ENCODE measurements at regions not wholly inside any gene's neighbourhood (a gene's known extent, or its start where the extent isn't known, plus 50 kb on each side); places are given as distances from the start of the nearest gene placed in this dataset.

DNA sequence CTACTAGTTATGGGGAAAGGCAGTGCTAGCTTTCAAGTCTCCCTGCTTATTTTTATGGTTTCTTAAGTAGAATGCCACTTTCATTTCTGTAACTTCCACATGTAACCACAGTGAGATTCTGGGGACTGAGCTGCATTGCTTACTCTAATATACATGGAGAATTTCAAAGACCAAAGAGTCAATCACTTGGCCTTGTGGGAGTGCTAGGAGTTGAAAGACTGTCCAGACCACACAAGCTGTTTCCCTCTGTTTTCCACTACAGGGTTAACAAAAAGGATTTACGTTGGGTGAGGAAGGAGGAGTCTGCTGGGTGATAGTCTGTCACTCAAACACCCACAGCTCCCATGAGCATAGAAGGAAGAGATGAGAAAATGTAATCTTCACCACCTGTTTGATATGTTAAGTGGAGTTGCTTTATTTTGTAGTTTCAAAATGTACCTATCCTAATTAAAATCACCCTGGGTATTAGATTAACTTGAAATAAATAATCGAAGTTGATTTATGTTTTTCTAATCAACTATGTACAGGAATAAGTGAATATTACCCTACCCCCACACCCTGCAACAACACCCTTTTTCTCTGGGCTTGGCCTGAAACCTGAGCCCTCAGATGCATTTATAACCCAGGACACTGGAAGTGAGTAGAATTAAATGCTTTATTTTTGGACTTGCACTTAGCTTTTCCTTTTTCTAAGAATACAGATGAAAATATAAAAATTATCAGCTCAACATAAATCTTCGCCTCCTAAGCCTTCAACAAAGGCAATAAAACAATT is 225.8 kb upstream of the SLC10A2 start:
- TF ChIP-seq POLR2AphosphoS5 (IDR thresholded peaks at IDR 0.05; ENCODE audit: low read depth, low read length) (no peak), POLR2A (IDR thresholded peaks at IDR 0.05; ENCODE audit: borderline replicate concordance, extremely low read depth, insufficient read depth, insufficient read length) (no peak), YY1 (IDR thresholded peaks at IDR 0.05; ENCODE audit: extremely low read depth, insufficient replicate concordance, low read depth, low read length) (no peak), EZH2phosphoT487 (IDR thresholded peaks at IDR 0.05; ENCODE audit: borderline replicate concordance) (no peak), ZNF274 (IDR thresholded peaks at IDR 0.05; ENCODE audit: low read depth, low read length) (no peak), RAD21 (IDR thresholded peaks at IDR 0.05; ENCODE audit: low read depth) (no peak), CBX3 (IDR thresholded peaks at IDR 0.05; ENCODE audit: low read depth) (no peak), CEBPB (IDR thresholded peaks at IDR 0.05; ENCODE audit: low read depth) (no peak), TCF7L2 (IDR thresholded peaks at IDR 0.05; ENCODE audit: borderline replicate concordance, extremely low read depth, insufficient read depth, insufficient read length) (no peak), EZH2 (IDR thresholded peaks at IDR 0.05) (no peak), JUND (IDR thresholded peaks at IDR 0.05) (no peak)
- TF ChIP-seq, protein P1, sequence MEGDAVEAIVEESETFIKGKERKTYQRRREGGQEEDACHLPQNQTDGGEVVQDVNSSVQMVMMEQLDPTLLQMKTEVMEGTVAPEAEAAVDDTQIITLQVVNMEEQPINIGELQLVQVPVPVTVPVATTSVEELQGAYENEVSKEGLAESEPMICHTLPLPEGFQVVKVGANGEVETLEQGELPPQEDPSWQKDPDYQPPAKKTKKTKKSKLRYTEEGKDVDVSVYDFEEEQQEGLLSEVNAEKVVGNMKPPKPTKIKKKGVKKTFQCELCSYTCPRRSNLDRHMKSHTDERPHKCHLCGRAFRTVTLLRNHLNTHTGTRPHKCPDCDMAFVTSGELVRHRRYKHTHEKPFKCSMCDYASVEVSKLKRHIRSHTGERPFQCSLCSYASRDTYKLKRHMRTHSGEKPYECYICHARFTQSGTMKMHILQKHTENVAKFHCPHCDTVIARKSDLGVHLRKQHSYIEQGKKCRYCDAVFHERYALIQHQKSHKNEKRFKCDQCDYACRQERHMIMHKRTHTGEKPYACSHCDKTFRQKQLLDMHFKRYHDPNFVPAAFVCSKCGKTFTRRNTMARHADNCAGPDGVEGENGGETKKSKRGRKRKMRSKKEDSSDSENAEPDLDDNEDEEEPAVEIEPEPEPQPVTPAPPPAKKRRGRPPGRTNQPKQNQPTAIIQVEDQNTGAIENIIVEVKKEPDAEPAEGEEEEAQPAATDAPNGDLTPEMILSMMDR (IDR thresholded peaks at IDR 0.05 in 2 of 3, conservative IDR thresholded peaks at IDR 0.05 in 1 of 3; ENCODE audit: borderline replicate concordance in 1 of 3, insufficient read depth in 1 of 3, low read depth in 2 of 3, low read length in 2 of 3): no peak
- TF ChIP-seq, protein P2, sequence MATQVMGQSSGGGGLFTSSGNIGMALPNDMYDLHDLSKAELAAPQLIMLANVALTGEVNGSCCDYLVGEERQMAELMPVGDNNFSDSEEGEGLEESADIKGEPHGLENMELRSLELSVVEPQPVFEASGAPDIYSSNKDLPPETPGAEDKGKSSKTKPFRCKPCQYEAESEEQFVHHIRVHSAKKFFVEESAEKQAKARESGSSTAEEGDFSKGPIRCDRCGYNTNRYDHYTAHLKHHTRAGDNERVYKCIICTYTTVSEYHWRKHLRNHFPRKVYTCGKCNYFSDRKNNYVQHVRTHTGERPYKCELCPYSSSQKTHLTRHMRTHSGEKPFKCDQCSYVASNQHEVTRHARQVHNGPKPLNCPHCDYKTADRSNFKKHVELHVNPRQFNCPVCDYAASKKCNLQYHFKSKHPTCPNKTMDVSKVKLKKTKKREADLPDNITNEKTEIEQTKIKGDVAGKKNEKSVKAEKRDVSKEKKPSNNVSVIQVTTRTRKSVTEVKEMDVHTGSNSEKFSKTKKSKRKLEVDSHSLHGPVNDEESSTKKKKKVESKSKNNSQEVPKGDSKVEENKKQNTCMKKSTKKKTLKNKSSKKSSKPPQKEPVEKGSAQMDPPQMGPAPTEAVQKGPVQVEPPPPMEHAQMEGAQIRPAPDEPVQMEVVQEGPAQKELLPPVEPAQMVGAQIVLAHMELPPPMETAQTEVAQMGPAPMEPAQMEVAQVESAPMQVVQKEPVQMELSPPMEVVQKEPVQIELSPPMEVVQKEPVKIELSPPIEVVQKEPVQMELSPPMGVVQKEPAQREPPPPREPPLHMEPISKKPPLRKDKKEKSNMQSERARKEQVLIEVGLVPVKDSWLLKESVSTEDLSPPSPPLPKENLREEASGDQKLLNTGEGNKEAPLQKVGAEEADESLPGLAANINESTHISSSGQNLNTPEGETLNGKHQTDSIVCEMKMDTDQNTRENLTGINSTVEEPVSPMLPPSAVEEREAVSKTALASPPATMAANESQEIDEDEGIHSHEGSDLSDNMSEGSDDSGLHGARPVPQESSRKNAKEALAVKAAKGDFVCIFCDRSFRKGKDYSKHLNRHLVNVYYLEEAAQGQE (IDR thresholded peaks at IDR 0.05; ENCODE audit: low read depth): no peak

All from HCT116 (cell line).